Uterus (tissue), 2 donors: ENCODE measurements at regions not wholly inside any gene's neighbourhood (a gene's known extent, or its start where the extent isn't known, plus 50 kb on each side); places are given as distances from the start of the nearest gene placed in this dataset.

Source experiments
- CTCF ChIP-seq, 4 experiments: fragments of 200-600 bp in 2 of 4; fragments of 450-650 bp in 2 of 4; sonication (generic) in 2 of 4; IDR thresholded peaks; one replicate each; pipeline ENCODE4 v1.5.1; 2016 to 2019; ENCODE audit warnings: antibody characterized with exemption in 4 of 4, mild to moderate bottlenecking in 2 of 4, moderate library complexity in 1 of 4
- POLR2A ChIP-seq, 2 donors: fragments of 450-650 bp; IDR thresholded peaks; one replicate each; pipeline ENCODE4 v1.6.1; 2016; ENCODE audit warnings: antibody characterized with exemption in 2 of 2, mild to moderate bottlenecking in 1 of 2, moderate library complexity in 1 of 2

- TF ChIP-seq CTCF (IDR thresholded peaks at IDR 0.05) (no peak), POLR2A (IDR thresholded peaks at IDR 0.05) (no peak)
Measured at GRCh38 chr12:69173368-69173767, 66.0 kb upstream of the CPSF6 start.
